ENCODE measurements at regions not wholly inside any gene's neighbourhood (a gene's known extent, or its start where the extent isn't known, plus 50 kb on each side); places are given as distances from the start of the nearest gene placed in this dataset.

GRCh38 chr13:96903085-96903484 is 91.2 kb downstream of the OXGR1 start:
- Mint-ChIP-seq H3K4me1 (peaks cover 33% of the 10 kb centered on the region), H3K9me3 (no peaks in the 10 kb centered on the region), H3K4me3 (no peak overlapping the region), H3K27me3 (ENCODE audit: low read depth) (no peaks in the 10 kb centered on the region), H3K36me3 (no peaks in the 10 kb centered on the region), H3K27ac (no peak overlapping the region)
- ChIA-PET CTCF (no interaction called here), POLR2A (no interaction called here)
- TF ChIP-seq ZNF416 (CRISPR knock-in tag; IDR thresholded peaks at IDR 0.05) (no peak), JUN (CRISPR knock-in tag; IDR thresholded peaks at IDR 0.05) (no peak), IRF2 (CRISPR knock-in tag; IDR thresholded peaks at IDR 0.05; ENCODE audit: borderline replicate concordance, low read depth) (no peak), ZNF138 (CRISPR knock-in tag; conservative IDR thresholded peaks at IDR 0.05) (no peak), FOXK1 (CRISPR knock-in tag; IDR thresholded peaks at IDR 0.05) (no peak), FOXP1 (CRISPR knock-in tag; IDR thresholded peaks at IDR 0.05; ENCODE audit: borderline replicate concordance) (no peak), TP53 (CRISPR knock-in tag; IDR thresholded peaks at IDR 0.05) (no peak), ZBTB43 (CRISPR knock-in tag; IDR thresholded peaks at IDR 0.05) (no peak), AR (CRISPR knock-in tag; IDR thresholded peaks at IDR 0.05) (no peak), FOXJ3 (CRISPR knock-in tag; IDR thresholded peaks at IDR 0.05; ENCODE audit: borderline replicate concordance) (no peak), PRDM15 (CRISPR knock-in tag; IDR thresholded peaks at IDR 0.05) (no peak), NFATC4 (CRISPR knock-in tag; IDR thresholded peaks at IDR 0.05) (no peak), MAX (CRISPR knock-in tag; IDR thresholded peaks at IDR 0.05) (no peak), HMGA2 (CRISPR knock-in tag; IDR thresholded peaks at IDR 0.05) (no peak), OVOL2 (CRISPR knock-in tag; IDR thresholded peaks at IDR 0.05; ENCODE audit: borderline replicate concordance) (no peak)
- TF ChIP-seq, protein P1, sequence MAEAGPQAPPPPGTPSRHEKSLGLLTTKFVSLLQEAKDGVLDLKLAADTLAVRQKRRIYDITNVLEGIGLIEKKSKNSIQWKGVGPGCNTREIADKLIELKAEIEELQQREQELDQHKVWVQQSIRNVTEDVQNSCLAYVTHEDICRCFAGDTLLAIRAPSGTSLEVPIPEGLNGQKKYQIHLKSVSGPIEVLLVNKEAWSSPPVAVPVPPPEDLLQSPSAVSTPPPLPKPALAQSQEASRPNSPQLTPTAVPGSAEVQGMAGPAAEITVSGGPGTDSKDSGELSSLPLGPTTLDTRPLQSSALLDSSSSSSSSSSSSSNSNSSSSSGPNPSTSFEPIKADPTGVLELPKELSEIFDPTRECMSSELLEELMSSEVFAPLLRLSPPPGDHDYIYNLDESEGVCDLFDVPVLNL (CRISPR knock-in tag; IDR thresholded peaks at IDR 0.05; ENCODE audit: borderline replicate concordance, low read depth): no peak
- TF ChIP-seq, protein P2, sequence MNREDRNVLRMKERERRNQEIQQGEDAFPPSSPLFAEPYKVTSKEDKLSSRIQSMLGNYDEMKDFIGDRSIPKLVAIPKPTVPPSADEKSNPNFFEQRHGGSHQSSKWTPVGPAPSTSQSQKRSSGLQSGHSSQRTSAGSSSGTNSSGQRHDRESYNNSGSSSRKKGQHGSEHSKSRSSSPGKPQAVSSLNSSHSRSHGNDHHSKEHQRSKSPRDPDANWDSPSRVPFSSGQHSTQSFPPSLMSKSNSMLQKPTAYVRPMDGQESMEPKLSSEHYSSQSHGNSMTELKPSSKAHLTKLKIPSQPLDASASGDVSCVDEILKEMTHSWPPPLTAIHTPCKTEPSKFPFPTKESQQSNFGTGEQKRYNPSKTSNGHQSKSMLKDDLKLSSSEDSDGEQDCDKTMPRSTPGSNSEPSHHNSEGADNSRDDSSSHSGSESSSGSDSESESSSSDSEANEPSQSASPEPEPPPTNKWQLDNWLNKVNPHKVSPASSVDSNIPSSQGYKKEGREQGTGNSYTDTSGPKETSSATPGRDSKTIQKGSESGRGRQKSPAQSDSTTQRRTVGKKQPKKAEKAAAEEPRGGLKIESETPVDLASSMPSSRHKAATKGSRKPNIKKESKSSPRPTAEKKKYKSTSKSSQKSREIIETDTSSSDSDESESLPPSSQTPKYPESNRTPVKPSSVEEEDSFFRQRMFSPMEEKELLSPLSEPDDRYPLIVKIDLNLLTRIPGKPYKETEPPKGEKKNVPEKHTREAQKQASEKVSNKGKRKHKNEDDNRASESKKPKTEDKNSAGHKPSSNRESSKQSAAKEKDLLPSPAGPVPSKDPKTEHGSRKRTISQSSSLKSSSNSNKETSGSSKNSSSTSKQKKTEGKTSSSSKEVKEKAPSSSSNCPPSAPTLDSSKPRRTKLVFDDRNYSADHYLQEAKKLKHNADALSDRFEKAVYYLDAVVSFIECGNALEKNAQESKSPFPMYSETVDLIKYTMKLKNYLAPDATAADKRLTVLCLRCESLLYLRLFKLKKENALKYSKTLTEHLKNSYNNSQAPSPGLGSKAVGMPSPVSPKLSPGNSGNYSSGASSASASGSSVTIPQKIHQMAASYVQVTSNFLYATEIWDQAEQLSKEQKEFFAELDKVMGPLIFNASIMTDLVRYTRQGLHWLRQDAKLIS (CRISPR knock-in tag; IDR thresholded peaks at IDR 0.05; ENCODE audit: borderline replicate concordance): no peak
- no peak for DNase-seq (ENCODE audit: low spot score)
- ATAC-seq: no peak
